Omental fat pad (tissue), 3 donors: ENCODE measurements at regions not wholly inside any gene's neighbourhood (a gene's known extent, or its start where the extent isn't known, plus 50 kb on each side); places are given as distances from the start of the nearest gene placed in this dataset.

Experiments
- ATAC-seq: fragments of 150-250 bp; one replicate; pipeline ENCODE4 v1.9.1; 2016; ENCODE audit warnings: mild to moderate bottlenecking, moderate library complexity; ENCODE audit not compliant: low FRiP score
- DNase-seq: peaks from one replicate; pipeline ENCODE4 v3.0.0-alpha.2; 2019; ENCODE audit warnings: low spot score
- CTCF ChIP-seq, 3 donors: fragments of 450-650 bp; IDR thresholded peaks; one replicate each; pipeline ENCODE4 v1.5.1; 2016 to 2017; ENCODE audit warnings: antibody characterized with exemption in 3 of 3, mild to moderate bottlenecking in 3 of 3, moderate library complexity in 2 of 3

GRCh38 chr6:2360126-2360525, 114.7 kb upstream of the GMDS start:
- ATAC-seq (no peak), DNase-seq (no peak)
- TF ChIP-seq CTCF (IDR thresholded peaks at IDR 0.05) = no peak

GRCh38 chr6:2355150-2355549, 109.7 kb upstream of the GMDS start:
- ATAC-seq = no peak
- DNase-seq = no peak
- no peak for TF ChIP-seq CTCF (IDR thresholded peaks at IDR 0.05)

GRCh38 chr6:2354138-2354491, 108.7 kb upstream of the GMDS start:
- no peak for ATAC-seq
- no peak for TF ChIP-seq CTCF (IDR thresholded peaks at IDR 0.05)
- no peak for DNase-seq

- peak; percentile 51 for DNase-seq
- TF ChIP-seq CTCF (IDR thresholded peaks at IDR 0.05) = peak in 1 of 3 donors; percentile 15
- peak; percentile 87 for ATAC-seq
Measured at GRCh38 chr6:2353412-2354137, 108.2 kb upstream of the GMDS start.

DNA sequence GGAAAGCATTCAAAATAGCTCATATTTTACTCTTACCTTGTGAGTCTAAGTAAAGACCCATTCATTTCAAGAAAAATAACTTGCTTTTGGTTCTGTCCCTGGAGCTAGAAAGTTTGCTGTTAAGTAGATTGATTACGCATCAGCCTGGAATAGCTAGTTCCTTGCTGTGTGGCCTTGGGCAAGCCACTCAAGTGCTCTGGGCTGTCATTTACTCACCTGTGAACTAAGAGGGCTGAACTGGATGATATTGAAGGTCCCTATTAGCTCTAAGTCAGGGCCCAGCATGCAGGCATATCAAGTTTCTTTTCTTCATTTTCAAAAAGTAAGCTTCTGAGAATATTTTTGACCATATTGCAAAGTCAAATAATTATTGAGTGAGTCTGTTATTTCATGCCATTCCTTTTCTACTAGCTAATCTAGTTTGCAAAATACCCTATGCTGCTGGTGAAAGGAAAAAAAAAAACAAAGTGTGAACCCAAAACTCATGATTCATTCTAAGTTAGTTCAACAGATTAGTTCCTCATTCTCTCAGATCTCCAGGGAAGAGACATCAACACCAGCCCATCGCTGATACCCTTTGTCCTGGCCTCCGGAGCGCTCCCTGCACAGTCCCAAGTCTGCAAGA, 106.5 kb upstream of the GMDS start:
- ATAC-seq (no peak), DNase-seq (no peak)
- no peak for TF ChIP-seq CTCF (IDR thresholded peaks at IDR 0.05)

DNA sequence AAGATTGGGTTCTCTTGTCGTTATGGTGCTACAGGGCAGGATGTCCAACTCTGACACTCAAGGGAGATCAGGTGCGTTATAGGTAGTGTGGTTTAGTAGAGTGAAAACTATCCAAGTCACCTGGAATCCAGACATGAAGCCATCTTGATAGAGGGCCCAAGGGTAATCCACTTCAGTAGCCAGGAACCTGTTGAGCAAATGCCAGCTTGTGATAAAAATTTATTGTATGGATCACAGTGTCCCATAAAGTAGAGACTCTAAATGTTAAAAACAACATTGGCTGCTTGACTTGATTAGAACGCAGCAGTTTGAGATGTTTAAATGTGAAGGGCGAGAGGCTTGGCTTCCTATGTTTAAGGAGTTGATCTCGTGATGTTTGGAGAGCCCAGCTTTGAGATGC, 105.7 kb upstream of the GMDS start:
- no peak for TF ChIP-seq CTCF (IDR thresholded peaks at IDR 0.05)
- ATAC-seq (no peak), DNase-seq (no peak)

- ATAC-seq = no peak
- DNase-seq = no peak
Measured at GRCh38 chr6:2346078-2346477, 100.7 kb upstream of the GMDS start.

More at GRCh38 chr6:2346078-2346477, 100.7 kb upstream of the GMDS start:
- TF ChIP-seq CTCF (IDR thresholded peaks at IDR 0.05) = no peak
